Mesodermal cell (in vitro differentiated cells): ENCODE measurements at regions not wholly inside any gene's neighbourhood (a gene's known extent, or its start where the extent isn't known, plus 50 kb on each side); places are given as distances from the start of the nearest gene placed in this dataset.

ENCODE experiments used
- H3K27ac ChIP-seq: 2 replicates; pipeline ENCODE4 v1.7.0; 2013; ENCODE audit warnings: mild to moderate bottlenecking, low read depth, low read length, moderate library complexity; ENCODE audit not compliant: severe bottlenecking
- H3K36me3 ChIP-seq: 2 replicates; pipeline ENCODE4 v1.7.1; 2013; ENCODE audit warnings: mild to moderate bottlenecking, low read length, moderate library complexity; ENCODE audit not compliant: control insufficient read depth, insufficient read depth
- H3K4me1 ChIP-seq: one replicate; pipeline ENCODE4 v1.7.1; 2013; ENCODE audit warnings: mild to moderate bottlenecking, low read length; ENCODE audit not compliant: insufficient read depth, control insufficient read depth, poor library complexity, severe bottlenecking
- H3K4me3 ChIP-seq: 2 replicates; pipeline ENCODE4 v1.7.0; 2013; ENCODE audit warnings: low read length, control low read depth, mild to moderate bottlenecking; ENCODE audit not compliant: insufficient read depth, poor library complexity, severe bottlenecking; ENCODE audit errors: extremely low read depth
- H3K9me3 ChIP-seq: 2 replicates; pipeline ENCODE4 v1.7.1; 2013; ENCODE audit warnings: mild to moderate bottlenecking, low read length, moderate library complexity; ENCODE audit not compliant: control insufficient read depth
- WGBS, 2 experiments: methylation state at CpG; one replicate each; pipeline ENCODE4 v1.1.5; 2013; ENCODE audit warnings: missing lambda C conversion rate in 2 of 2; ENCODE audit not compliant: insufficient coverage in 2 of 2; 5-methylcytosine and 5-hydroxymethylcytosine counted together

- 100% methylated on average over 2 of the region's 5 CpGs for WGBS, 2 experiments
- Histone ChIP-seq H3K4me3 (no peak overlapping the region), H3K9me3 (no peaks in the 10 kb centered on the region), H3K27ac (no peak overlapping the region), H3K36me3 (no peaks in the 10 kb centered on the region), H3K4me1 (peaks cover 4% of the 10 kb centered on the region)
These were observed 110.7 kb downstream of the QPCT start for GRCh38 chr2:37454851-37455762.

GRCh38 chr2:37456479-37456878, 112.0 kb downstream of the QPCT start:
- peaks cover 12% of the 10 kb centered on the region for H3K4me1 ChIP-seq
- no peaks in the 10 kb centered on the region for H3K9me3 ChIP-seq
- H3K36me3 ChIP-seq = no peaks in the 10 kb centered on the region
- no peak overlapping the region for H3K4me3 ChIP-seq
- 80 to 100% methylated on average over 1 of the region's 1 CpG for WGBS, 2 experiments
- no peak overlapping the region for H3K27ac ChIP-seq

GRCh38 chr2:37457401-37457901, 113.0 kb downstream of the QPCT start:
- H3K4me3 ChIP-seq = no peak overlapping the region
- H3K27ac ChIP-seq = no peak overlapping the region
- H3K36me3 ChIP-seq = no peaks in the 10 kb centered on the region
- peaks cover 12% of the 10 kb centered on the region for H3K4me1 ChIP-seq
- WGBS, 2 experiments = 89 to 96% methylated on average over 3 to 6 of the region's 9 CpGs
- H3K9me3 ChIP-seq = no peaks in the 10 kb centered on the region

- H3K27ac ChIP-seq = no peak overlapping the region
- WGBS, 2 experiments = 73% methylated on average over 2 of the region's 2 CpGs; no CpG with 5 or more reads in 1 of the 2 experiments
- no peaks in the 10 kb centered on the region for H3K36me3 ChIP-seq
- peaks cover 12% of the 10 kb centered on the region for H3K4me1 ChIP-seq
- no peak overlapping the region for H3K4me3 ChIP-seq
- no peaks in the 10 kb centered on the region for H3K9me3 ChIP-seq
These were observed 113.7 kb downstream of the QPCT start for GRCh38 chr2:37458133-37458532.

- H3K36me3 ChIP-seq = no peaks in the 10 kb centered on the region
- H3K4me1 ChIP-seq = peaks cover 12% of the 10 kb centered on the region
- no peak overlapping the region for H3K4me3 ChIP-seq
- H3K9me3 ChIP-seq = no peaks in the 10 kb centered on the region
- H3K27ac ChIP-seq = peak overlapping the region; percentile 65
- no CpG with 5 or more reads among the region's 3 CpGs for WGBS, 2 experiments
These were observed 114.9 kb downstream of the QPCT start for GRCh38 chr2:37459095-37459981.

- Histone ChIP-seq H3K36me3 (no peaks in the 10 kb centered on the region), H3K9me3 (no peaks in the 10 kb centered on the region), H3K4me1 (peaks cover 12% of the 10 kb centered on the region), H3K27ac (peak overlapping the region; percentile 65), H3K4me3 (no peak overlapping the region)
- no CpG with 5 or more reads among the region's 2 CpGs for WGBS, 2 experiments
These were observed 116.4 kb downstream of the QPCT start for GRCh38 chr2:37460896-37461229.

- WGBS, 2 experiments = 52 to 67% methylated on average over 2 of the region's 2 CpGs
- Histone ChIP-seq H3K27ac (no peak overlapping the region), H3K4me3 (no peak overlapping the region)
These were observed 119.6 kb downstream of the QPCT start for GRCh38 chr2:37464067-37464466.

GRCh38 chr2:37466533-37467222, 122.2 kb downstream of the QPCT start:
- no peaks in the 10 kb centered on the region for H3K9me3 ChIP-seq
- no peak overlapping the region for H3K4me3 ChIP-seq
- H3K4me1 ChIP-seq = no peaks in the 10 kb centered on the region
- WGBS, 2 experiments = 78% methylated on average over 1 of the region's 1 CpG; no CpG with 5 or more reads in 1 of the 2 experiments
- no peaks in the 10 kb centered on the region for H3K36me3 ChIP-seq
- no peak overlapping the region for H3K27ac ChIP-seq

More at GRCh38 chr2:37464067-37464466, 119.6 kb downstream of the QPCT start:
- Histone ChIP-seq H3K9me3 (no peaks in the 10 kb centered on the region), H3K36me3 (no peaks in the 10 kb centered on the region), H3K4me1 (peaks cover 12% of the 10 kb centered on the region)

GRCh38 chr2:37468170-37468569, 123.7 kb downstream of the QPCT start:
- H3K4me3 ChIP-seq = no peak overlapping the region
- no peak overlapping the region for H3K27ac ChIP-seq
- no peaks in the 10 kb centered on the region for H3K9me3 ChIP-seq
- H3K36me3 ChIP-seq = no peaks in the 10 kb centered on the region
- WGBS, 2 experiments = 93 to 100% methylated on average over 2 to 4 of the region's 4 CpGs
- peaks cover 7% of the 10 kb centered on the region for H3K4me1 ChIP-seq

- H3K27ac ChIP-seq = no peak overlapping the region
- H3K9me3 ChIP-seq = no peaks in the 10 kb centered on the region
- H3K36me3 ChIP-seq = no peaks in the 10 kb centered on the region
- WGBS, 2 experiments = no CpG with 5 or more reads among the region's 1 CpG
- no peak overlapping the region for H3K4me3 ChIP-seq
- H3K4me1 ChIP-seq = peaks cover 7% of the 10 kb centered on the region
These were observed 124.7 kb downstream of the QPCT start for GRCh38 chr2:37469126-37469525.
